CD4-positive, alpha-beta T cell (primary cell): ENCODE measurements at regions not wholly inside any gene's neighbourhood (a gene's known extent, or its start where the extent isn't known, plus 50 kb on each side); places are given as distances from the start of the nearest gene placed in this dataset.

ENCODE experiments used
- ATAC-seq: fragments of 200-7000 bp; cut with Tn5 transposase; one replicate; pipeline ENCODE4 v1.10.0; 2022; ENCODE audit warnings: mild to moderate bottlenecking; ENCODE audit not compliant: poor library complexity
- CTCF ChIA-PET: fragments of 350-600 bp; sonication (Branson Sonifier 250); formaldehyde crosslinking; loops from one replicate; lab custom pipeline; 2021; ENCODE audit warnings: antibody characterized with exemption, inconsistent platforms; lab: Charles Lee
- POLR2A ChIA-PET: fragments of 350-600 bp; sonication (Branson Sonifier 250); formaldehyde crosslinking; loops from one replicate; lab custom pipeline; 2021; ENCODE audit warnings: antibody characterized with exemption, inconsistent platforms; lab: Charles Lee
- DNase-seq, 14 experiments: peaks; one replicate each; pipeline ENCODE4 v3.0.0-alpha.2; 2013 to 2020; ENCODE audit warnings: mixed read lengths in 2 of 14
- H3K27ac ChIP-seq, 2 donors: one replicate each; pipeline versions ENCODE4 v1.5.1 to v1.7.0; 2013; ENCODE audit warnings: low read length in 2 of 2, low read depth in 1 of 2, mild to moderate bottlenecking in 1 of 2
- H3K27me3 ChIP-seq, 2 experiments: 1 replicate in 1 of 2; 2 replicates in 1 of 2; pipeline versions ENCODE4 v1.6.1 to v1.7.0; 2013; ENCODE audit warnings: low read length in 2 of 2, control low read depth in 1 of 2, mild to moderate bottlenecking in 1 of 2, moderate library complexity in 1 of 2; ENCODE audit not compliant: insufficient read depth in 2 of 2, control insufficient read depth in 1 of 2
- H3K36me3 ChIP-seq: one replicate; pipeline ENCODE4 v1.6.1; 2013; ENCODE audit warnings: low read length, control low read depth; ENCODE audit not compliant: insufficient read depth
- H3K4me1 ChIP-seq: one replicate; pipeline ENCODE4 v1.6.1; 2013; ENCODE audit warnings: low read length, control low read depth; ENCODE audit not compliant: insufficient read depth
- H3K4me3 ChIP-seq: one replicate; pipeline ENCODE4 v1.5.1; 2013; ENCODE audit warnings: mild to moderate bottlenecking, low read length, moderate library complexity
- H3K9me3 ChIP-seq, 2 experiments: 1 replicate in 1 of 2; 2 replicates in 1 of 2; pipeline versions ENCODE4 v1.6.1 to v1.7.0; 2013; ENCODE audit warnings: low read length in 2 of 2, mild to moderate bottlenecking in 2 of 2, control low read depth in 1 of 2, moderate library complexity in 1 of 2; ENCODE audit not compliant: control insufficient read depth in 1 of 2, insufficient read depth in 1 of 2
- H3K27ac Mint-ChIP-seq: one replicate; pipeline ENCODE4 v1.8.0; 2020; ENCODE audit warnings: mixed read lengths
- H3K27me3 Mint-ChIP-seq: one replicate; pipeline ENCODE4 v1.8.0; 2021; ENCODE audit warnings: mixed read lengths
- H3K36me3 Mint-ChIP-seq: one replicate; pipeline ENCODE4 v1.8.0; 2021; ENCODE audit warnings: low read depth, mixed read lengths
- H3K4me1 Mint-ChIP-seq: one replicate; pipeline ENCODE4 v1.8.0; 2021; ENCODE audit warnings: low read depth, mixed read lengths
- H3K4me3 Mint-ChIP-seq: one replicate; pipeline ENCODE4 v1.8.0; 2020; ENCODE audit warnings: mild to moderate bottlenecking, mixed read lengths
- H3K9me3 Mint-ChIP-seq: one replicate; pipeline ENCODE4 v1.8.0; 2020; ENCODE audit warnings: mixed read lengths
- CTCF ChIP-seq: fragments of 200-600 bp; IDR thresholded peaks from one replicate; pipeline ENCODE4 v1.8.0; 2022; ENCODE audit warnings: antibody characterized with exemption, mild to moderate bottlenecking
- intact Hi-C, 2 experiments: fragments of 100-400 bp; cut with DNase I in 1 of 2; cut with micrococcal nuclease in 1 of 2; formaldehyde crosslinking; loops; one replicate each; pipeline versions ENCODE4 v1.15.1 to v1.9.0; 2023 to 2025; cut with DNase I, micrococcal nuclease

GRCh38 chr6:167397712-167398111, 72.8 kb downstream of the TTLL2 start:
- ChIA-PET CTCF (no interaction called here), POLR2A (no interaction called here)
- ATAC-seq (no peak), DNase-seq (no peak)
- Mint-ChIP-seq H3K4me3 (no peak overlapping the region), H3K36me3 (no peaks in the 10 kb centered on the region), H3K27ac (no peak overlapping the region), H3K9me3 (no peaks in the 10 kb centered on the region), H3K27me3 (peaks cover 14% of the 10 kb centered on the region), H3K4me1 (no peaks in the 10 kb centered on the region)
- H3K4me3 ChIP-seq = no peak overlapping the region
- no peaks in the 10 kb centered on the region for H3K9me3 ChIP-seq
- no peaks in the 10 kb centered on the region for H3K27me3 ChIP-seq
- no peak overlapping the region for H3K27ac ChIP-seq
- no peak for TF ChIP-seq CTCF
- no peaks in the 10 kb centered on the region for H3K36me3 ChIP-seq
- H3K4me1 ChIP-seq = no peaks in the 10 kb centered on the region
- intact Hi-C loops = no loop called here

GRCh38 chr6:167398214-167399050, 73.5 kb downstream of the TTLL2 start:
- no peak for DNase-seq
- H3K4me3 ChIP-seq = no peak overlapping the region
- no peak overlapping the region for H3K27ac Mint-ChIP-seq
- intact Hi-C loops = no loop called here
- no peaks in the 10 kb centered on the region for H3K4me1 Mint-ChIP-seq
- H3K36me3 Mint-ChIP-seq = no peaks in the 10 kb centered on the region
- no peak for ATAC-seq
- no peak overlapping the region for H3K27ac ChIP-seq
- peaks cover 16% of the 10 kb centered on the region for H3K27me3 Mint-ChIP-seq
- H3K4me1 ChIP-seq = no peaks in the 10 kb centered on the region
- H3K9me3 Mint-ChIP-seq = no peaks in the 10 kb centered on the region
- no peaks in the 10 kb centered on the region for H3K36me3 ChIP-seq
- no peaks in the 10 kb centered on the region for H3K9me3 ChIP-seq
- ChIA-PET CTCF (no interaction called here), POLR2A (no interaction called here)
- no peaks in the 10 kb centered on the region for H3K27me3 ChIP-seq
- no peak for TF ChIP-seq CTCF
- no peak overlapping the region for H3K4me3 Mint-ChIP-seq

- Histone ChIP-seq H3K9me3 (no peaks in the 10 kb centered on the region), H3K36me3 (no peaks in the 10 kb centered on the region), H3K27ac (no peak overlapping the region), H3K4me1 (no peaks in the 10 kb centered on the region), H3K4me3 (no peak overlapping the region), H3K27me3 (no peaks in the 10 kb centered on the region)
- Mint-ChIP-seq H3K36me3 (no peaks in the 10 kb centered on the region), H3K27ac (no peak overlapping the region), H3K27me3 (peaks cover 20% of the 10 kb centered on the region), H3K4me3 (no peak overlapping the region), H3K9me3 (no peaks in the 10 kb centered on the region), H3K4me1 (no peaks in the 10 kb centered on the region)
- intact Hi-C loops = no loop called here
- TF ChIP-seq CTCF = no peak
- ChIA-PET CTCF (no interaction called here), POLR2A (no interaction called here)
- no peak for ATAC-seq
- DNase-seq = no peak
Observed at GRCh38 chr6:167399051-167399387, 74.1 kb downstream of the TTLL2 start.
